Endothelial cell of umbilical vein (primary cell): ENCODE measurements at regions not wholly inside any gene's neighbourhood (a gene's known extent, or its start where the extent isn't known, plus 50 kb on each side); places are given as distances from the start of the nearest gene placed in this dataset.

Source experiments
- BruUV-seq: library from RNA; stranded (reverse); fragments of 400-500 nt; replicated peaks from 2 replicates; lab custom pipeline; 2021; lab: Mats Ljungman, UMichigan
- CTCF ChIA-PET: fragments of 300-600, 350-600 bp; sonication (Branson Sonifier 250); formaldehyde crosslinking; loops from one replicate; lab custom pipeline; 2021; ENCODE audit warnings: antibody characterized with exemption, inconsistent platforms; lab: Charles Lee
- POLR2A ChIA-PET: fragments of 300-600, 350-600 bp; sonication (Branson Sonifier 250); formaldehyde crosslinking; loops from one replicate; lab custom pipeline; 2021; ENCODE audit warnings: antibody characterized with exemption, inconsistent platforms; lab: Charles Lee
- DNase-seq: peaks from one replicate; pipeline ENCODE4 v3.0.0-alpha.2; 2011; ENCODE audit warnings: low read depth, low spot score
- FAIRE-seq: peaks from 2 replicates; lab custom pipeline; 2011; peaks lifted over from hg19 to GRCh38; lab: Jason Lieb, UNC
- H2AFZ ChIP-seq: 2 replicates; pipeline ENCODE4 v1.6.0; 2012; ENCODE audit warnings: low read depth, low read length, control low read depth, inconsistent platforms
- H3K27ac ChIP-seq: 2 replicates; pipeline ENCODE4 v1.5.1; 2011; ENCODE audit warnings: low read depth, mild to moderate bottlenecking, control low read depth, low read length, moderate library complexity; ENCODE audit not compliant: insufficient read depth
- H3K27me3 ChIP-seq, 2 experiments: 2 replicates each; pipeline versions ENCODE4 v1.6.0 to v1.6.1; 2011; ENCODE audit warnings: low read length in 2 of 2, mixed read lengths in 1 of 2; ENCODE audit not compliant: control insufficient read depth in 2 of 2, insufficient read depth in 2 of 2
- H3K36me3 ChIP-seq, 2 experiments: 2 replicates in 1 of 2; 3 replicates in 1 of 2; pipeline ENCODE4 v1.5.1; 2011; ENCODE audit warnings: low read length in 2 of 2, mild to moderate bottlenecking in 1 of 2, moderate library complexity in 1 of 2; ENCODE audit not compliant: control insufficient read depth in 2 of 2, insufficient read depth in 2 of 2; ENCODE audit errors: extremely low read depth in 1 of 2
- H3K4me1 ChIP-seq: 3 replicates; pipeline ENCODE4 v1.5.1; 2011; ENCODE audit warnings: mild to moderate bottlenecking, low read length; ENCODE audit not compliant: control insufficient read depth, insufficient read depth; ENCODE audit errors: extremely low read depth
- H3K4me2 ChIP-seq: 2 replicates; pipeline ENCODE4 v1.6.1; 2011; ENCODE audit warnings: low read length, control low read depth, mixed read lengths; ENCODE audit not compliant: insufficient read depth
- H3K4me3 ChIP-seq, 3 experiments: fragments of 200-600 bp in 1 of 3; sonication (generic), shearing (Covaris generic) in 1 of 3; replicated peaks in 1 of 3; 2 replicates each; pipeline ENCODE4 v1.5.1; 2011 to 2016; ENCODE audit warnings: control low read depth in 3 of 3, low read length in 3 of 3, mild to moderate bottlenecking in 2 of 3, inconsistent platforms in 1 of 3, low read depth in 1 of 3, moderate library complexity in 1 of 3; ENCODE audit not compliant: insufficient read depth in 1 of 3
- H3K79me2 ChIP-seq: 2 replicates; pipeline ENCODE4 v1.6.0; 2012; ENCODE audit warnings: low read length, inconsistent platforms; ENCODE audit not compliant: control insufficient read depth, insufficient read depth
- H3K9ac ChIP-seq: replicated peaks from 2 replicates; pipeline ENCODE3; 2011; ENCODE audit warnings: low read length, control low read depth; ENCODE audit not compliant: insufficient read depth; ENCODE audit errors: extremely low read depth
- H3K9me1 ChIP-seq: replicated peaks from 3 replicates; pipeline ENCODE4 v1.6.0; 2011; ENCODE audit warnings: mild to moderate bottlenecking, low read length; ENCODE audit not compliant: control insufficient read depth, insufficient read depth; ENCODE audit errors: extremely low read depth
- H3K9me3 ChIP-seq: replicated peaks from 2 replicates; pipeline ENCODE4 v1.5.1; 2012; ENCODE audit warnings: low read length, inconsistent platforms; ENCODE audit not compliant: control insufficient read depth, insufficient read depth
- H4K20me1 ChIP-seq: replicated peaks from 2 replicates; pipeline ENCODE3; 2011; ENCODE audit warnings: mild to moderate bottlenecking, low read length; ENCODE audit not compliant: control insufficient read depth, insufficient read depth; ENCODE audit errors: extremely low read depth
- EZH2 ChIP-seq: IDR thresholded peaks from 2 replicates; pipeline ENCODE4 v1.6.1; 2012; ENCODE audit warnings: borderline replicate concordance, low read depth, mild to moderate bottlenecking, moderate library complexity, low read length, inconsistent platforms; ENCODE audit not compliant: severe bottlenecking
- FOS ChIP-seq: IDR thresholded peaks from 2 replicates; pipeline ENCODE4 v1.6.1; 2011; ENCODE audit warnings: mild to moderate bottlenecking, low read length, moderate library complexity, borderline replicate concordance; ENCODE audit not compliant: insufficient read depth
- GATA2 ChIP-seq: IDR thresholded peaks from 2 replicates; pipeline ENCODE4 v1.7.0; 2011; ENCODE audit warnings: low read depth, mild to moderate bottlenecking, moderate library complexity, mixed read lengths, low read length; ENCODE audit not compliant: insufficient read length, insufficient read depth
- JUN ChIP-seq: IDR thresholded peaks from 2 replicates; pipeline ENCODE4 v1.6.1; 2011; ENCODE audit warnings: borderline replicate concordance, low read depth; ENCODE audit not compliant: insufficient read length, insufficient read depth
- MYC ChIP-seq: IDR thresholded peaks from one replicate; pipeline ENCODE4 v1.6.1; 2011; ENCODE audit warnings: mild to moderate bottlenecking, low read depth, low read length
- POLR2A ChIP-seq: IDR thresholded peaks from 2 replicates; pipeline ENCODE4 v1.6.1; 2012; ENCODE audit warnings: low read depth, mild to moderate bottlenecking, control low read depth, low read length
- dilution Hi-C: fragments of 300-500 bp; cut with MboI; formaldehyde crosslinking; loops from one replicate; pipeline ENCODE4 v1.15.0; 2019; ENCODE audit warnings: low sequenced_read_pairs; ENCODE audit not compliant: extremely low pct_ligation_motif_present
- intact Hi-C: fragments of 100-400 bp; cut with micrococcal nuclease; formaldehyde crosslinking; loops from one replicate; pipeline ENCODE4 v1.10.0; 2022
- TF ChIP-seq, protein P1 (sequence below), 2 donors: IDR thresholded peaks; 1 replicate in 1 of 2; 2 replicates in 1 of 2; pipeline ENCODE4 v1.5.1; 2011; ENCODE audit warnings: low read length in 2 of 2, mild to moderate bottlenecking in 2 of 2, moderate library complexity in 2 of 2, control low read depth in 1 of 2, inconsistent platforms in 1 of 2, low read depth in 1 of 2; ENCODE audit not compliant: insufficient read depth in 1 of 2; ENCODE audit errors: extremely low read depth in 1 of 2
- TF ChIP-seq, protein P2 (sequence below): IDR thresholded peaks from 2 replicates; pipeline ENCODE4 v1.6.1; 2011; ENCODE audit not compliant: insufficient read depth, insufficient read length

DNA sequence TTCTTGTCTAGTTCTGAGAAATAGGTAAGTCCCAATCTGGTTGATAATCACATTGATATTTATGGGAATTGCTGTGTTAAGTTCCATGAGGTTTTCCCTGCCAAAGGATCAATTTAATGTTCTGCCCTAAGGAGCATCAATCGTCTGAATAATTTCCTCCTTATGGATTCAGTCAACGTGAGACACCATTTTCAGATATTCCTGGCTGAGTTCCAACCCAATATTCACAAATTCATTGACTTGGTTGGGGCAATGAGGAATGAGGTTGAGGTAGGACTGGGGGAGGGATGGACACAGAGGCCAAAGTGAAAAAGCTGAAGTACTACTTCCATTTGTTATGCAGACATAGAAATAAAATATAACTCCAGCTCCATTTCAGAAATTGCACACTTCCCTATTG is 99.1 kb downstream of the ZNF622 start:
- no peak overlapping the region for H3K27ac ChIP-seq
- H3K9me1 ChIP-seq = no peaks in the 10 kb centered on the region
- no peaks in the 10 kb centered on the region for H3K9me3 ChIP-seq
- ChIA-PET POLR2A (no interaction called here), CTCF (interaction anchor here (1.3 to 1.4 kb wide), 2 partner anchors 12 to 35 kb away, joined by 3 read pairs; no protein-coding TSS in a partner anchor)
- DNase-seq (no peak), FAIRE-seq (no peak)
- no peaks in the 10 kb centered on the region for H3K4me1 ChIP-seq
- dilution Hi-C loops = no loop called here
- H3K4me2 ChIP-seq = no peak overlapping the region
- no peaks in the 10 kb centered on the region for H4K20me1 ChIP-seq
- no peak overlapping the region for H3K4me3 ChIP-seq
- intact Hi-C loops = no loop called here
- H3K9ac ChIP-seq = no peak overlapping the region
- no peaks in the 10 kb centered on the region for H3K79me2 ChIP-seq
- no peak overlapping the region for H2AFZ ChIP-seq
- H3K27me3 ChIP-seq = no peaks in the 10 kb centered on the region
- H3K36me3 ChIP-seq = no peaks in the 10 kb centered on the region
- TF ChIP-seq, protein P1, sequence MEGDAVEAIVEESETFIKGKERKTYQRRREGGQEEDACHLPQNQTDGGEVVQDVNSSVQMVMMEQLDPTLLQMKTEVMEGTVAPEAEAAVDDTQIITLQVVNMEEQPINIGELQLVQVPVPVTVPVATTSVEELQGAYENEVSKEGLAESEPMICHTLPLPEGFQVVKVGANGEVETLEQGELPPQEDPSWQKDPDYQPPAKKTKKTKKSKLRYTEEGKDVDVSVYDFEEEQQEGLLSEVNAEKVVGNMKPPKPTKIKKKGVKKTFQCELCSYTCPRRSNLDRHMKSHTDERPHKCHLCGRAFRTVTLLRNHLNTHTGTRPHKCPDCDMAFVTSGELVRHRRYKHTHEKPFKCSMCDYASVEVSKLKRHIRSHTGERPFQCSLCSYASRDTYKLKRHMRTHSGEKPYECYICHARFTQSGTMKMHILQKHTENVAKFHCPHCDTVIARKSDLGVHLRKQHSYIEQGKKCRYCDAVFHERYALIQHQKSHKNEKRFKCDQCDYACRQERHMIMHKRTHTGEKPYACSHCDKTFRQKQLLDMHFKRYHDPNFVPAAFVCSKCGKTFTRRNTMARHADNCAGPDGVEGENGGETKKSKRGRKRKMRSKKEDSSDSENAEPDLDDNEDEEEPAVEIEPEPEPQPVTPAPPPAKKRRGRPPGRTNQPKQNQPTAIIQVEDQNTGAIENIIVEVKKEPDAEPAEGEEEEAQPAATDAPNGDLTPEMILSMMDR (IDR thresholded peaks at IDR 0.05; ENCODE audit: extremely low read depth in 1 of 2, insufficient read depth in 1 of 2, low read depth in 1 of 2, low read length in 2 of 2) = no peak
- TF ChIP-seq, protein P2, sequence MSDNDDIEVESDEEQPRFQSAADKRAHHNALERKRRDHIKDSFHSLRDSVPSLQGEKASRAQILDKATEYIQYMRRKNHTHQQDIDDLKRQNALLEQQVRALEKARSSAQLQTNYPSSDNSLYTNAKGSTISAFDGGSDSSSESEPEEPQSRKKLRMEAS = no peak
- TF ChIP-seq POLR2A (no peak), GATA2 (no peak), FOS (no peak), EZH2 (no peak), JUN (no peak), MYC (no peak)
- no TSS peak for BruUV-seq
